ENCODE measurements at regions not wholly inside any gene's neighbourhood (a gene's known extent, or its start where the extent isn't known, plus 50 kb on each side); places are given as distances from the start of the nearest gene placed in this dataset.
"Not testable (repeated sequence)": the region's sequence is repeated elsewhere in the genome, so short reads cannot be mapped to it uniquely, and the experiment has no call there.

GRCh38 chr1:101410048-101410878, 173.4 kb downstream of the S1PR1 start:
- H3K9ac ChIP-seq (ENCODE audit: low read length): no peak overlapping the region
- no peaks in the 10 kb centered on the region for H3K9me3 ChIP-seq (ENCODE audit: low read length)
- H2AFZ ChIP-seq (ENCODE audit: low read length): no peak overlapping the region
- TF ChIP-seq EZH2 (IDR thresholded peaks at IDR 0.05; ENCODE audit: borderline replicate concordance, low read length): no peak
- TF ChIP-seq CTCF (IDR thresholded peaks at IDR 0.05; ENCODE audit: low read length): no peak
- H3F3A ChIP-seq (ENCODE audit: insufficient read depth, low read length): 0 out of 2 replicates have a peak, but pooled peaks cover 4% of the 10 kb centered on the region
- no peaks in the 10 kb centered on the region; the same call in 1 of the 2 replicates for H3K36me3 ChIP-seq (ENCODE audit: insufficient read depth, low read length)
- no peaks in the 10 kb centered on the region for H3K79me2 ChIP-seq (ENCODE audit: insufficient read depth, low read length)
- H3K4me2 ChIP-seq (ENCODE audit: low read length): 0 out of 2 replicates have a peak overlapping the region, but pooled peaks have one; percentile 12
- H3K4me3 ChIP-seq (ENCODE audit: low read depth, low read length, poor library complexity, severe bottlenecking): no peak overlapping the region
- peak overlapping the region; percentile 34 for H3K27ac ChIP-seq (ENCODE audit: low read depth, low read length, poor library complexity, severe bottlenecking)
- H4K20me1 ChIP-seq (ENCODE audit: insufficient read depth, low read length): no peaks in the 10 kb centered on the region
- peaks cover 54% of the 10 kb centered on the region for H3K4me1 ChIP-seq (ENCODE audit: insufficient read depth, low read length, severe bottlenecking)
- H3K9me2 ChIP-seq (ENCODE audit: low read depth, low read length): no peaks in the 10 kb centered on the region
- no peaks in the 10 kb centered on the region for H3K27me3 ChIP-seq (ENCODE audit: insufficient read depth, low read length)

GRCh38 chr1:101420406-101420805, 183.6 kb downstream of the S1PR1 start:
- no peak overlapping the region for H3K27ac ChIP-seq (ENCODE audit: low read depth, low read length, poor library complexity, severe bottlenecking)
- no peaks in the 10 kb centered on the region for H3F3A ChIP-seq (ENCODE audit: insufficient read depth, low read length)
- H3K36me3 ChIP-seq (ENCODE audit: insufficient read depth, low read length): no peaks in the 10 kb centered on the region
- no peaks in the 10 kb centered on the region for H3K79me2 ChIP-seq (ENCODE audit: insufficient read depth, low read length)
- H3K4me2 ChIP-seq (ENCODE audit: low read length): no peak overlapping the region
- H3K9ac ChIP-seq (ENCODE audit: low read length): no peak overlapping the region
- H3K4me1 ChIP-seq (ENCODE audit: insufficient read depth, low read length, severe bottlenecking): no peaks in the 10 kb centered on the region
- no peaks in the 10 kb centered on the region for H3K9me3 ChIP-seq (ENCODE audit: low read length)
- no peaks in the 10 kb centered on the region for H4K20me1 ChIP-seq (ENCODE audit: insufficient read depth, low read length)
- no peak overlapping the region for H2AFZ ChIP-seq (ENCODE audit: low read length)
- TF ChIP-seq CTCF (IDR thresholded peaks at IDR 0.05; ENCODE audit: low read length): no peak
- no peak for TF ChIP-seq EZH2 (IDR thresholded peaks at IDR 0.05; ENCODE audit: borderline replicate concordance, low read length)
- H3K9me2 ChIP-seq (ENCODE audit: low read depth, low read length): no peaks in the 10 kb centered on the region
- no peak overlapping the region for H3K4me3 ChIP-seq (ENCODE audit: low read depth, low read length, poor library complexity, severe bottlenecking)
- H3K27me3 ChIP-seq (ENCODE audit: insufficient read depth, low read length): no peaks in the 10 kb centered on the region

GRCh38 chr1:101428083-101428482, 191.3 kb downstream of the S1PR1 start:
- H3K4me2 ChIP-seq (ENCODE audit: low read length); H3K27me3 ChIP-seq (ENCODE audit: insufficient read depth, low read length); H3K79me2 ChIP-seq (ENCODE audit: insufficient read depth, low read length); H3K36me3 ChIP-seq (ENCODE audit: insufficient read depth, low read length); H3K4me1 ChIP-seq (ENCODE audit: insufficient read depth, low read length, severe bottlenecking); H3F3A ChIP-seq (ENCODE audit: insufficient read depth, low read length); H3K9me2 ChIP-seq (ENCODE audit: low read depth, low read length); H2AFZ ChIP-seq (ENCODE audit: low read length); H3K27ac ChIP-seq (ENCODE audit: low read depth, low read length, poor library complexity, severe bottlenecking); H4K20me1 ChIP-seq (ENCODE audit: insufficient read depth, low read length); H3K9ac ChIP-seq (ENCODE audit: low read length); H3K4me3 ChIP-seq (ENCODE audit: low read depth, low read length, poor library complexity, severe bottlenecking); H3K9me3 ChIP-seq (ENCODE audit: low read length): not testable (repeated sequence)

- no peaks in the 10 kb centered on the region for H3K79me2 ChIP-seq (ENCODE audit: insufficient read depth, low read length)
- no peaks in the 10 kb centered on the region for H3K4me1 ChIP-seq (ENCODE audit: insufficient read depth, low read length, severe bottlenecking)
- no peak overlapping the region for H3K9ac ChIP-seq (ENCODE audit: low read length)
- H2AFZ ChIP-seq (ENCODE audit: low read length): no peak overlapping the region
- H3K4me2 ChIP-seq (ENCODE audit: low read length): no peak overlapping the region
- H3K4me3 ChIP-seq (ENCODE audit: low read depth, low read length, poor library complexity, severe bottlenecking): no peak overlapping the region
- H3K27me3 ChIP-seq (ENCODE audit: insufficient read depth, low read length): no peaks in the 10 kb centered on the region
- no peaks in the 10 kb centered on the region for H4K20me1 ChIP-seq (ENCODE audit: insufficient read depth, low read length)
- no peaks in the 10 kb centered on the region for H3F3A ChIP-seq (ENCODE audit: insufficient read depth, low read length)
- TF ChIP-seq CTCF (IDR thresholded peaks at IDR 0.05; ENCODE audit: low read length) (no peak), EZH2 (IDR thresholded peaks at IDR 0.05; ENCODE audit: borderline replicate concordance, low read length) (no peak)
- no peak overlapping the region for H3K27ac ChIP-seq (ENCODE audit: low read depth, low read length, poor library complexity, severe bottlenecking)
- no peaks in the 10 kb centered on the region for H3K9me2 ChIP-seq (ENCODE audit: low read depth, low read length)
- no peaks in the 10 kb centered on the region for H3K9me3 ChIP-seq (ENCODE audit: low read length)
- H3K36me3 ChIP-seq (ENCODE audit: insufficient read depth, low read length): no peaks in the 10 kb centered on the region
Observed at GRCh38 chr1:101428562-101428961, 191.7 kb downstream of the S1PR1 start.
